HG03378 (cell line): ENCODE measurements at regions not wholly inside any gene's neighbourhood (a gene's known extent, or its start where the extent isn't known, plus 50 kb on each side); places are given as distances from the start of the nearest gene placed in this dataset.
"Not testable (repeated sequence)": the region's sequence is repeated elsewhere in the genome, so short reads cannot be mapped to it uniquely, and the experiment has no call there.

Experiments used
- ATAC-seq: cut with Tn5 transposase; IDR thresholded peaks from one replicate; pipeline ENCODE4 v1.9.1; 2021; ENCODE audit warnings: mild to moderate bottlenecking, moderate library complexity; ENCODE audit not compliant: unreplicated experiment

- ATAC-seq = peak; percentile 47
Measured at GRCh38 chr3:21894459-21895340, 143.7 kb upstream of the ZNF385D start.

DNA sequence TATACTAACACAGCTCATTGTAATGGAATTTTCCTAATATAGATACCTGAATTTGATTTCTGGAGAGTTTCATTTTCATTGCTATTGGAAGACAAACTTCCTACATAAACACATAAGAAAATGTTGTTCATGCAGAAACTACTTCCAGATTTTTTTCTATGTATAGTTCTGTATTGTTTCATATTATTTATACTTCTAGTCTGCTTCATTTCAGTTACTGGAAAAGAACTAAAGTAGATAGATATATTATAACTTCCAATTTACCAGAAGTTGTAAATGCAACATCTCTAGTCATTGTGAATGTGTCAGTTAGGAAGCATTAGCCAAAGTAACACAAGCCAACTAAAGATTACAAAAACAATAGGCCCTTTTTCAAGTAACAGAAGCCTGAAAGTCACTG is 147.3 kb upstream of the ZNF385D start:
- no peak for ATAC-seq

DNA sequence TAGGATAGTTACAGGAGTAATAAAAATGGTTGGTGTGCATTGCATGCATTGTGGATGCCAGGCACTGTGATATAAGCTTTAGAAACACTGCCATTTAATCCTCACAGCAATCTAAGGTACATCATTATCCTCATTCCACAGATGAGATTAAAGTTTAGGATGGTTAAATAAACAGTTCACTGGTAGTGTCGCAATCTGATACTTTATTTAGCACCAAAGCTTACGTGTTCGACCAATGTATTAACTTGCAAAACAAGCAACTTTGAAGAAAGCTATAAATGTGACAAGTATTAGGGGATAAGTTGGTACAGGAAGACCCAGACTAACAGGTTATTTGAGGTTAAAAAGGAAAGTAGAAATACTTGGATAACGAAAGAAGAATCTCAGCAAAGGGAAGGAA is 150.5 kb upstream of the ZNF385D start:
- no peak for ATAC-seq

- ATAC-seq = no peak
Measured at GRCh38 chr3:21902956-21903355, 151.9 kb upstream of the ZNF385D start.

DNA sequence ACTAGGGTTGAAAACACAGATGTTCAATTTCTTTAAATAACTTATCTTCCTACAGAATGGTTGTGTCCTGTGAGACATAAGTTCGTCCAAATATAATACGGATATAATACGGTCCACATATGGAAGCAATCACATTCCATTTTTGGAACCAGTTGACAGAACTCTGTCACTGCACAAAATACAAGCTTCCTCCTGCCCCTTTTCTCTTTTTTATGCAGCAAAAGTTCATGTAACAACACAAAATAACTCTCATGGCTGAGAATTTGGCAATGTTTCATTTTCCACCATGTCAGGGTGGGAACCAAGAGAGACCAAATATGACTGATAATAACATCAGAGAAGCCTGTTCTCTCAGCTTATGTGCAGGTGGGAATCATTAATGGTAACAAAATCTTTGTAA is 158.1 kb upstream of the ZNF385D start:
- ATAC-seq = no peak

GRCh38 chr3:21912711-21913110 is 161.7 kb upstream of the ZNF385D start:
- ATAC-seq = no peak

DNA sequence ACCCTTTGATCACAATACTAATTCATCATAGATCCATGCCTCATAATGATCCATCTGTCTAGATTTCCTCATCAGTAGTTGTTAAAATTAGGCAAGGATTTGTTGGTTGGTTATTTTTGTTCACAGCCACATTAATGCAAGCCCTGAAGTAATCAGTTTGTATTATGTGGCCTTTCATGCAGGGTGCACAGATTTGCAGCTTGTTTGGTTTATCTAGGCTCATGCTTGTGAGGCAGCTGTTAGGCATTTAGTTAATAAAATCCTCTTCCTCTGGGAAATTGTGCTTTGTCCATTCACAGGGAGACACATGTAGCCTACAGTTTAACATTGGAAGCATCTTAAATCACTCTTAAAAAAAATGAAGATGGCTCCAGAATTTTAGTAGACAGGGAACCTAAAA is 162.8 kb upstream of the ZNF385D start:
- ATAC-seq = no peak

DNA sequence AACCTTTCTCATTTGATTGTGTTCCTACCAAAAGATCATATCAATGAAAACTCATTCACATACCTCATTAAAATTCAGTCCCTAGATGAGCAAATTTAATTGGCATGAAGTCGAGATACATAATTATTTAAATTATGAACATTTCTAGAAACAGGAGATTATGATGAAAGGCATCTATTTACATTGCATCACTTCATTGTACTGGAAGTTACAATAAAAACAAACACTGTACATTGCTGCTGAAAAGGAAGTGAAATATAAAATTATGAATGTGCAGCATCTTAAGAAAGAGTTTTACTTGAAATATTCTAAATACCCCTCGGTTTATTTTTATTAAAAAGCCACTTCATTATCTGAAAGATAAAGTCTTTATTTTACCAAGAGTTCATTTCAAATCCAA is 163.4 kb upstream of the ZNF385D start:
- ATAC-seq = no peak

DNA sequence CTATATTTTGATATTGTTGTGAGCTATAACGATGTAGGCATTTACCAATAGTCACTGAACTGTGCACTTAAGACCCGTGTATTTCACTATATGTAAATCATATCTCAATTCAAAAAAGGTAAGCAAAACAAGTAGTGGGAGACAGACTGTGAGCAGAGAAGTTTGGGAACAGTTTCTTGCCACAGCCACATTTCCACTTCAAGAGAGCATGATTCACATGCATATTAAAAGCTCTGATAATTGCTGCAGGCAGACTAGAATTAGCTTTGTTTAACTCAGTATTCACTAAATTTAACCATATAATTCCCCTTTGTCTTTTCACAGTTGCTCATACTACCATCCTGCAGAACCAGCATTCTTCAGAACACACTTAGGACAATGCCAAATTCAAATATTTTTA is 168.4 kb upstream of the ZNF385D start:
- no peak for ATAC-seq

GRCh38 chr3:21920421-21920861 is 169.4 kb upstream of the ZNF385D start:
- no peak for ATAC-seq

DNA sequence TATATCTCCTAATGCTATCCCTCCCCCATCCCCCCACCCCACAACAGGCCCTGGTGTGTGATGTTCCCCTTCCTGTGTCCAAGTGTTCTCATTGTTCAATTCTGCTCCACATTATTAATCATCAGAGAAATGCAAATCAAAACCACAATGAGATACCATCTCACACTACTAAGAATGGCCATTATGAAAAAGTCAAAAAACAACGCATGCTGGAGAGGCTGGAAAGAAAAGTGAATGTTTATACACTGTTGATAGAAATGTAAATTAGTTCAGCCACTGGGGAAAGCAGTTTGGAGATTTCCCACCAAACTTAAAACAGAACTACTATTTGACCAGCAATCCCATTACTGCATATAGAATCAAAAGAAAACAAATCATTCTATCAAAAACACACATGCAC is 172.1 kb upstream of the ZNF385D start:
- ATAC-seq = not testable (repeated sequence)

DNA sequence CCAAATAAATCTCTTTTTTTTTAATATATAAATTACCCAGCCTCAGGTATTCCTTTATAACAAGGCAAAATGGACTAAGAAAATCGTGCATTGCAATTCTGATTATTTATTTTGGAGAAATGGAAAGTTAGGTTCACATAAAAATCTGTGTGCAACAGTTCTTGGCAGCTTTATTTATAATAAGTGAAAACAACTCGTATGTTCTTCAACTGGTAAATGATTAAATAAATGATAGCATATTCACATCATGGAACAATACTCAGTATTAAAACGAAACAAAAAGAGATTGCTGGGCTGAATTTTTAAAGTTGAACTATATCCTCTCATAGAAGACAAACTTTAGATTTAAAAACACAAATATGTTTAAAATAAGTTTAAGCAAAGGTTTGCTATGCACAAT is 176.3 kb upstream of the ZNF385D start:
- no peak for ATAC-seq

- ATAC-seq = no peak
Measured at GRCh38 chr3:21934591-21934990, 183.6 kb upstream of the ZNF385D start.

GRCh38 chr3:21936207-21936606 is 185.2 kb upstream of the ZNF385D start:
- no peak for ATAC-seq

DNA sequence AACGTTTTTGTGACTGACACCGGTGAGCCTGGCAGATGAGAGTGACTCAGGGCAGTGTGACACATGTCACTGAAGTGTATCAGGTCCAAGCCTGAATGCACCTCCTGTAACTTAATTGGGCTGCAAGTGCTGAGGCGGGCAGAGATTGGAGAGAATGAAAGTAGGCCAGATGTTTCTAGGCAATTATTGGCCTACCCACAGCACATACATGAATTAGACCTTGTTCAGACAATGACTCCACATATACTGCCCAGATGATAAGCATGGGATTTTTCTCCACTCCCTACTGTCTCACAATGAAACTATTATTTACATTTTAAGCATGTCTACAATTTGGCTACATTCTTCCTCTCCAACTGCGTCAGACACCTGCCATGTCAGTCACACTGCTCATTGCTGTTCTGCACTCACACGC is 187.3 kb upstream of the ZNF385D start:
- ATAC-seq = no peak

DNA sequence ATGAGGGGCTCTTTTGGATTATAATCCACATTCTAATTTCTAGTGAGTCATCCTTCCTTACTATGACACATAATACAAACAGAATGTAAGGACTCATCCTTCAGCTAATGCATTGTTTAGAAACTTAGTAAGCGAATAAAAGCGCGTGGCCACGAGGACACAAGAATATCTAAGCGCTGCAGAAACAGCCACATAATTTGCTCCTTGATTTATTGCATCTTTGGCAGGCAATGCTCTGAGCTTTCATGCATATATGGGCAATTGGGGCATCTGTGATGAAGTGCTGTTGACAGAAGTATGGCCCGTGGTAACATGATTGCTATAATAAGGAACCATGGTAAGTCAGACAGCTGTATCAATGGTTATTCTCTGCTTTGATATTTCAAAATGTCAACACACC is 191.3 kb upstream of the ZNF385D start:
- no peak for ATAC-seq

DNA sequence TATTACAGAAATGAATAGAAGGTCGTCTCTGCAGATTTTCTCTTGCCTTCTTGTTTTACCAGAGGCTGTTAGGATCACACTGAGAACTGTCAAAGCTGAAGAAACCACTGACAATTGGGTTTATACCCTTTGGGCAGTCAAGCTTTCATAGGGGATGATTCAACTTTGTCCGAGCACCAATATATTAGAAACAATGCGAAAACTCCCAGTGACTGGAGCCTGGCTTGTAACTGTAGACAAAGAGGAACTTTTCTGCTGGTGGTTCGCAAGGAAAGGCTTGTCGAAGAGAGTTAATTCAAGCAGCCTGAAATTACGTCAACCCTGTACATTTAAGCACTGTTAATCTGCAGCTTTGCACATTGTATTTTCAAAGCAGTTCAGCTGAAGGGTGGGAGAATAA is 193.2 kb upstream of the ZNF385D start:
- no peak for ATAC-seq

GRCh38 chr3:21952856-21953255 is 201.8 kb upstream of the ZNF385D start:
- ATAC-seq = no peak

- ATAC-seq = no peak
Measured at GRCh38 chr3:21954709-21955108, 203.7 kb upstream of the ZNF385D start.

- no peak for ATAC-seq
Measured at GRCh38 chr3:21955406-21955805, 204.4 kb upstream of the ZNF385D start.

GRCh38 chr3:21960033-21960432 is 209.0 kb upstream of the ZNF385D start:
- ATAC-seq = no peak

- no peak for ATAC-seq
Measured at GRCh38 chr3:21962456-21962855, 211.4 kb upstream of the ZNF385D start.

GRCh38 chr3:21966457-21966856 is 215.4 kb upstream of the ZNF385D start:
- ATAC-seq = not testable (repeated sequence)
